K562 (cell line): ENCODE measurements at regions not wholly inside any gene's neighbourhood (a gene's known extent, or its start where the extent isn't known, plus 50 kb on each side); places are given as distances from the start of the nearest gene placed in this dataset.
"Not testable (repeated sequence)": the region's sequence is repeated elsewhere in the genome, so short reads cannot be mapped to it uniquely, and the experiment has no call there.

Source experiments
- ATAC-seq: fragments of 200-7000 bp; cut with Tn5 transposase; 3 replicates; pipeline ENCODE4 v1.9.1; 2020; ENCODE audit warnings: moderate library complexity
- BruUV-seq: library from RNA; stranded (reverse); fragments of 400-500 nt; replicated peaks from 2 replicates; lab custom pipeline; 2021; lab: Mats Ljungman, UMichigan
- CTCF ChIA-PET: fragments of 300-600 bp; formaldehyde crosslinking; extraction: SDS; loops from one replicate; lab custom pipeline; 2021; ENCODE audit warnings: low intra/inter-chr PET ratio; lab: Yijun Ruan, JAX
- POLR2A ChIA-PET: fragments of 300-600, 350-650 bp; sonication (Branson Sonifier 250); formaldehyde crosslinking; extraction: SDS; loops from one replicate; lab custom pipeline; 2021; ENCODE audit warnings: antibody characterized with exemption, inconsistent platforms; lab: Yijun Ruan, JAX
- DNase-seq, 4 experiments: peaks; one replicate each; pipeline versions ENCODE4 v3.0.0 to v3.0.0-alpha.2; 2011 to 2018; ENCODE audit warnings: low spot score in 3 of 4, mixed read lengths in 3 of 4; ENCODE audit errors: extremely low read depth in 1 of 4
- FAIRE-seq: peaks from 2 replicates; lab custom pipeline; 2011; peaks lifted over from hg19 to GRCh38; lab: Jason Lieb, UNC
- H2AFZ ChIP-seq: 2 replicates; pipeline ENCODE4 v1.6.0; 2011; ENCODE audit warnings: low read depth, low read length, control low read depth, inconsistent platforms
- H3K27ac ChIP-seq: fragments of 200-600 bp; 3 replicates; pipeline ENCODE4 v1.8.0; 2011; ENCODE audit warnings: low read depth, mild to moderate bottlenecking, control low read depth, inconsistent platforms, low read length, moderate library complexity, mixed read lengths; ENCODE audit errors: extremely low read depth
- H3K27me3 ChIP-seq, 2 experiments: fragments of 300-600 bp in 1 of 2; 2 replicates in 1 of 2; 3 replicates in 1 of 2; pipeline versions ENCODE4 v1.6.0 to v1.8.0; 2011; ENCODE audit warnings: inconsistent platforms in 2 of 2, low read length in 2 of 2, mild to moderate bottlenecking in 1 of 2, mixed read lengths in 1 of 2, moderate library complexity in 1 of 2; ENCODE audit not compliant: control insufficient read depth in 2 of 2, insufficient read depth in 2 of 2
- H3K36me3 ChIP-seq: fragments of 300-600 bp; 3 replicates; pipeline ENCODE4 v1.8.0; 2011; ENCODE audit warnings: mild to moderate bottlenecking, low read length, inconsistent platforms; ENCODE audit not compliant: control insufficient read depth, insufficient read depth
- H3K4me1 ChIP-seq, 2 experiments: fragments of 200-600 bp in 1 of 2; replicated peaks in 1 of 2; 2 replicates in 1 of 2; 3 replicates in 1 of 2; pipeline versions ENCODE4 v1.5.1 to v1.8.0; 2011; ENCODE audit warnings: inconsistent platforms in 2 of 2, low read length in 2 of 2, mild to moderate bottlenecking in 1 of 2, mixed read lengths in 1 of 2, moderate library complexity in 1 of 2; ENCODE audit not compliant: control insufficient read depth in 2 of 2, insufficient read depth in 2 of 2
- H3K4me2 ChIP-seq: 2 replicates; pipeline ENCODE4 v1.6.1; 2011; ENCODE audit warnings: low read length, control low read depth, inconsistent platforms, mixed read lengths; ENCODE audit not compliant: insufficient read depth
- H3K4me3 ChIP-seq: fragments of 200-600 bp; sonication (generic), shearing (Covaris generic); 2 replicates; pipeline ENCODE4 v1.5.1; 2016; ENCODE audit warnings: control low read depth, inconsistent platforms
- H3K79me2 ChIP-seq: fragments of 200-600 bp; 3 replicates; pipeline ENCODE4 v1.8.0; 2011; ENCODE audit warnings: low read length, inconsistent platforms; ENCODE audit not compliant: control insufficient read depth, insufficient read depth
- H3K9ac ChIP-seq, 2 experiments: 2 replicates each; pipeline versions ENCODE4 v1.6.0 to v1.6.1; 2011; ENCODE audit warnings: low read depth in 2 of 2, low read length in 2 of 2, control low read depth in 1 of 2, inconsistent platforms in 1 of 2, mild to moderate bottlenecking in 1 of 2, mixed read lengths in 1 of 2; ENCODE audit not compliant: insufficient read depth in 1 of 2
- H3K9me1 ChIP-seq: one replicate; pipeline ENCODE4 v1.6.0; 2011; ENCODE audit warnings: inconsistent platforms, mild to moderate bottlenecking, low read length, moderate library complexity; ENCODE audit not compliant: control insufficient read depth, insufficient read depth
- H3K9me3 ChIP-seq: replicated peaks from 2 replicates; pipeline ENCODE4 v1.5.1; 2011; ENCODE audit warnings: low read depth, low read length, inconsistent platforms; ENCODE audit not compliant: control insufficient read depth, insufficient read depth
- H4K20me1 ChIP-seq: replicated peaks from 2 replicates; pipeline ENCODE4 v1.6.1; 2011; ENCODE audit warnings: low read length, inconsistent platforms, mixed read lengths; ENCODE audit not compliant: control insufficient read depth, insufficient read depth
- BRCA1 ChIP-seq, 2 experiments: fragments of 450-650 bp in 1 of 2; sonication (generic) in 1 of 2; formaldehyde crosslinking in 1 of 2; IDR thresholded peaks; 2 replicates each; pipeline versions ENCODE4 v1.5.0 to v1.6.1; 2017 to 2020; ENCODE audit warnings: mild to moderate bottlenecking in 1 of 2, missing genetic modification reagents in 1 of 2
- PHF20 ChIP-seq: fragments of 450-650 bp; IDR thresholded peaks from 2 replicates; pipeline ENCODE4 v1.6.1; 2018; ENCODE audit not compliant: partially characterized antibody
- VEZF1 ChIP-seq: fragments of 200-800 bp; sonication (Bioruptor generic); IDR thresholded peaks from 2 replicates; pipeline ENCODE4 v1.6.1; 2017; ENCODE audit warnings: missing genetic modification characterization, missing compliant biosample characterization
- ZNF124 ChIP-seq: sonication (generic); formaldehyde crosslinking; IDR thresholded peaks from 2 replicates; pipeline ENCODE4 v1.8.1; 2022; ENCODE audit warnings: missing genetic modification reagents
- WGBS: fragments of 100-300 bp; shearing (Covaris generic); methylation state at CpG from one replicate; pipeline ENCODE4 v1.1.6; 2016; ENCODE audit warnings: low coverage, mixed read lengths; ENCODE audit not compliant: insufficient coverage; ENCODE audit errors: missing lambda C conversion rate; 5-methylcytosine and 5-hydroxymethylcytosine counted together
- in situ Hi-C: fragments of 300-500 bp; cut with MboI; formaldehyde crosslinking; loops from 4 replicates; pipeline ENCODE4 v1.15.0; 2018; ENCODE audit warnings: inconsistent platforms, mixed read lengths
- intact Hi-C: fragments of 100-400 bp; cut with micrococcal nuclease; formaldehyde crosslinking; loops from 2 replicates; pipeline ENCODE4 v1.14.2; 2022
- TF ChIP-seq, protein P1 (sequence below), 2 experiments: fragments of 450-650 bp in 1 of 2; sonication (generic) in 1 of 2; formaldehyde crosslinking in 1 of 2; IDR thresholded peaks in 1 of 2; conservative IDR thresholded peaks in 1 of 2; 2 replicates each; pipeline versions ENCODE4 v1.6.1 to v1.8.1; 2016 to 2023; ENCODE audit warnings: mild to moderate bottlenecking in 2 of 2, moderate library complexity in 2 of 2, inconsistent platforms in 1 of 2, missing genetic modification reagents in 1 of 2

GRCh38 chr2:21787941-21788340 is 664.2 kb downstream of the TDRD15 start (continued):
- TF ChIP-seq PHF20 (no peak), BRCA1 (IDR thresholded peaks at IDR 0.05) (no peak), BRCA1 (CRISPR knock-in tag; IDR thresholded peaks at IDR 0.05) (no peak), VEZF1 (CRISPR knock-in tag) (no peak), ZNF124 (CRISPR knock-in tag) (no peak)
- TF ChIP-seq, protein P1, sequence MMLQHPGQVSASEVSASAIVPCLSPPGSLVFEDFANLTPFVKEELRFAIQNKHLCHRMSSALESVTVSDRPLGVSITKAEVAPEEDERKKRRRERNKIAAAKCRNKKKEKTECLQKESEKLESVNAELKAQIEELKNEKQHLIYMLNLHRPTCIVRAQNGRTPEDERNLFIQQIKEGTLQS (IDR thresholded peaks at IDR 0.05): no peak
- TF ChIP-seq, protein P1 (CRISPR knock-in tag; conservative IDR thresholded peaks at IDR 0.05): no peak

- H3K79me2 ChIP-seq, intact Hi-C loops, H3K27ac ChIP-seq, H3K4me3 ChIP-seq, H3K27me3 ChIP-seq, POLR2A ChIA-PET, ATAC-seq, H3K9me3 ChIP-seq, H3K9me1 ChIP-seq, in situ Hi-C loops, H3K9ac ChIP-seq, H2AFZ ChIP-seq, H4K20me1 ChIP-seq, CTCF ChIA-PET, DNase-seq, H3K36me3 ChIP-seq, FAIRE-seq, BruUV-seq, H3K4me2 ChIP-seq, H3K4me1 ChIP-seq: not testable (repeated sequence)
- 1% methylated on average over 6 of the region's 6 CpGs for WGBS
These were observed 666.5 kb downstream of the TDRD15 start for GRCh38 chr2:21790311-21790710.
